GM18868 (cell line): ENCODE measurements at regions not wholly inside any gene's neighbourhood (a gene's known extent, or its start where the extent isn't known, plus 50 kb on each side); places are given as distances from the start of the nearest gene placed in this dataset.
"Not testable (repeated sequence)": the region's sequence is repeated elsewhere in the genome, so short reads cannot be mapped to it uniquely, and the experiment has no call there.

Source experiments
- ATAC-seq: cut with Tn5 transposase; IDR thresholded peaks from one replicate; pipeline ENCODE4 v1.9.1; 2021; ENCODE audit warnings: mild to moderate bottlenecking, moderate library complexity; ENCODE audit not compliant: unreplicated experiment

DNA sequence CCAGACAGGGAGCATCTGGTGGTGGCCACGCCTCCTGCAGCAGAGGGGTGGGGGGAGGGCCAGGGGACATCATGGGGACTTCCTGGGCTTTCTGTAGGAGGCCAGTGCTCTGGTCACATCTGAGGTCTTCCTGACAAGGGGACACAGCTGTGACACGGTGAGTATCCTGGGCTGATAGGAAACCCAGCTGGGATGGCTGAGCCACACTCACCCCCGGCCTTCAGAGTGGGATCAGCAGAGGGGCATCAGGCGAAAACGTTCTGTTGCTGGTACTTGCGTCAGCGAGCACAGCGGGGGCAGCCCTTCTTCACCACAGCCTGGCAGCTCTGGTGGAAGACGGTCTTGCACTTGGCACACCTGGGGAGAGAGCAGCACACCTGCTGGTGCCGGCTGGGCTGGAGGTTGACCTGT is 122.9 kb upstream of the SMURF2 start:
- no peak for ATAC-seq

DNA sequence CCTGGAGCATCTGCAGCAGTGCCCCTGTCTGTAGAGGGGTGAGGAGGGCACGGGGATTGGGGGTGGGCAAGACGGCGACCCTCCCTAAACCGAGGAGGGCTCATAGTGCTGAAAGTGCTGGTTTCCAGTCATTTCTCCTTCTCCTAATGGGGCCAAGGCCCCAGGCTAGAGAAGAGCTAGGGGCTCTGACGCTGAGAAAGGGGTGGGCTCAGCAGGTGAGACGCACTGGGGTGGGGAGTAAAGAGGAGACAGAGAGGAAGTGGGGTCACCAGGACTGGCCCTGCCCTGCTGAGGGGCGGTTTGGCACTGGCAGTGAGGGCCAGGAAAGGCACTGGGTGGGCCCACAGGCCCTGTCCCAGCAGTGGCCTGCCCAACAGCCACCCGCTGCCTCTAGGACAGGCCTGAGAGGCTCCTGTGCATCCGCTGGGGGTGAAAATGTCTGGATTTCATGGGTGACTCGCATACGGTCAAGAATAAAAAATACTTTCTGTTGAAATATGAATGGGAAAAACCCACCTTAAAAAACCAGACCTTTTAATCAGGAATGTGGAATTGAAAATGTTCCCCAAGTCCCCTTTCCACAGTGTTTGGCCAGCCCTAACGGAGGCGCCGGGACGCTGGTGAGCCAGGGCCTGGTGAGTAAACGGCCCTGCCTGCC is 122.4 kb upstream of the SMURF2 start:
- ATAC-seq: no peak

DNA sequence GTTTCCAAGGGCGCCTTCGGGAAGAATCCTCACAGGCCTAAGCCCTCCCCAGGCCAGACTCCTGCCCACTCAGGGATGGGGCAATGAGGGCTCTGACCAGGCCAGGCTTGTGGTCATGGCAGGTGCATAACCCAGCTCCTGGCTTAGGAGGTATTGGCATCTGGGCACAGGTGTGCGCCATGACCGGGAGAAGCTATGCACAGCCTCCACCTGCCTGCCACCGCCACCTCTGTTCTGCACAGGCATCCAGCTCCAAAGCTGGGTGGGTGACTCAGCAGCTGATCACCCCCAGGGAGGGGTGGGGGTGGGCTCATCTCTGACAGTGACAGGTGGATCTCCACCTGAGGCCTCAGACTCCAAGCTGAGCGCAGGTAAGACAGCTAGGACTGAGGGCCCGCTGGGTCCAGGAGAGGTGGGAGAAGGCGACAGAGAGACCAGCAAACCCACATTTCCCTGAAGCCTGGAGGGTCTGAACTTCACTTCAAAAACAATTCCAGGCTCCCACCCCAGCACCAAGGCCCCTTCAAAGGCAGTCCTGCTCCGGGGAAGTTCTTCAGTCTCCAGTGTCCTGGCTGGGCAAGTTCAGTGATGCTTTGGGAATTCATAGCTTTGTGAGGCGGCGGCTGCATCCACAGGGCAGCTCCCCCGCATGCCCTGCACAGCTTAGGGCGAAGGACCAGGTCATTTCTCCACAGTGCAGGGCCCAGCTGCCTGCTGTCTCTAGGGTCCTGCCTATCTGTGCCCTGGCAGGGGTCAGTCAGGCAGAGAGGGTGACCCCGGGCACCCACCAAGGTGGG is 121.6 kb upstream of the SMURF2 start:
- ATAC-seq: no peak

- ATAC-seq: no peak
Observed at GRCh38 chr17:64783031-64783461, 120.9 kb upstream of the SMURF2 start.

- ATAC-seq: no peak
Observed at GRCh38 chr17:64781810-64782555, 119.9 kb upstream of the SMURF2 start.

DNA sequence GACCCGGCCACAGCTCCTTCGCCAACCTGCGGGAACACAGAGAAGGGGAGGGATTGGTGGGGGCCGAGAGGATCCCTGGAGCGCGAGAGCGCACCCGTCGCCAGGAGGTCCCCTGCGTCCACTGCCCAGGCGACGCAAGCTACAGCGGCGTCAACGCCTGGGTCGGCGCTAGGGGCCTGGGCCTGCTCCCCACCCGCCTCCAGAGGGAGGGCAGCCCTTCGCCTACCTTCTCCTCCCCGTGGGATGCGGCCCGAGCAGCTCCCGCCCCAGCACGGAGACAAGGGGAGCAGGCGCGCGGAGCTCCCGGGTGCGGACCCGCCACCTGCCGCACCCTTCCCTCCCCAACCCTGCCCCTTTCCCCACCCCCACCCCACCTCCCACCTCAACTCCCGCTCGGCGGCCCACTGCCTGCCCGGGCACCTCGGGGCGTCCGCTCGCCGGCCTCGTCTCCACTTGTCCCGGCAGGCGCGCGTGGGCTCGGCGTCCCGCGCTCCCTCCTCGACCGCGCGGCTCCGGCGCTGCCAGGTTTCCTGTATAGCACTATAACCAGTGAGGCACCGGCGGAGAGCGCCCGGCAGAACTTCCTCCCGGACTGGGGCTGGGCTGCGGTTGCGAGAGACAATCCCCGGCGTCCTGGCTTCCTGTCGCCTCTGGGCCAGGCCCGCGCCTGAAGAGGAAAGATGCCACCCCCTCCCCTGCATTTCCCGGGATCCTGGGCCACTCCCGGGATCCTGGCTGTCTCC is 119.1 kb upstream of the SMURF2 start:
- ATAC-seq: no peak

GRCh38 chr17:64780096-64781013 is 118.2 kb upstream of the SMURF2 start:
- ATAC-seq: no peak

GRCh38 chr17:64779376-64780095 is 117.4 kb upstream of the SMURF2 start:
- ATAC-seq: no peak

DNA sequence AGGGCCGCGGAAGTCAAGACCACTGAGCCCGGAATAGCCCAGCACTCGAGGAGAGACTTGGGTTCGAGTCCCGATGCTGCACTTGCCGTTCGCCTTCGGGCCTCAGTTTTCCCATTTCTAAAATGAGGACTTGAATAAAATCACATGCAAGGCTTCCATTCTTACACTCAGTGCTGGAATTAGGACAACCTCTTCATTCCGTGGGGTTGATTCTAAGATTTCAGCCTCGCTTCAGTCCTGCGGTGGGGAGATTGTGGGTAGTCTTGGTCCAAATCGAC is 116.9 kb upstream of the SMURF2 start:
- not testable (repeated sequence) for ATAC-seq

- no peak for ATAC-seq
Observed at GRCh38 chr17:64778240-64779097, 116.4 kb upstream of the SMURF2 start.

- ATAC-seq: no peak
Observed at GRCh38 chr17:64777415-64778239, 115.5 kb upstream of the SMURF2 start.

DNA sequence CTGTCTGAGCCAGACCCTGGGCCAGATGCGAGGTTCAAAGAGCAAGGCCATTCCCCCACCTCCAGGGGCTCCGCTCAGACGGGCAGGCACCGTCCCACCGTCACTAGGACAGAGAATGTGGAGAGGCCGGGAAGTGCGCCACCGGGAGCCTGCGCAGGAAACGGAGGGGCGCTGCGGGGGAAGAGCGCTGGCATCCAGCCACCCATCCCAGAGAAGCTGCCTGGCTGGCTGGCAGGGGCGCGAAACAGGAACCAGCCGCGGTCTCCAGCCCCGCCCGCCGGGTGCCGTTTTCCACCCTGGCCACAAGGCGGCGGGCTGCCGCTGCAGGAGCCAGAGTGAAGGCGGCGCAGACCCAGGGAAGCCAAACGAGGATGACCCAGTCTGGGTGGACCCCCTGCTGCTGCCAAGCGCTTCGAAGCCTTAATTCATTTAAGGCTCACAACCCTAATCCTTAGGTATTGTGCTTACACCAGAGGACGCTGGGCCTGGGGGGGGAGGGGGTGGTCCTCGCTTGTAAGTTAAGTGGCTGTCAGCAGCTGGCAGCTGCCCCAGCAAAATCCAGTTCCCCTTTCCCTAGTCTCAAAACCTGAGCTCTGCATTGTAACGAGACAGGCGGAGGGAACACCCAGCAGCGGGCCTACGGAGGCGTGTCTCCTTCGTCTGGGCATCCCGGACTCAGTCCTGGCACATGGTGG is 114.8 kb upstream of the SMURF2 start:
- ATAC-seq: peak; percentile 50

DNA sequence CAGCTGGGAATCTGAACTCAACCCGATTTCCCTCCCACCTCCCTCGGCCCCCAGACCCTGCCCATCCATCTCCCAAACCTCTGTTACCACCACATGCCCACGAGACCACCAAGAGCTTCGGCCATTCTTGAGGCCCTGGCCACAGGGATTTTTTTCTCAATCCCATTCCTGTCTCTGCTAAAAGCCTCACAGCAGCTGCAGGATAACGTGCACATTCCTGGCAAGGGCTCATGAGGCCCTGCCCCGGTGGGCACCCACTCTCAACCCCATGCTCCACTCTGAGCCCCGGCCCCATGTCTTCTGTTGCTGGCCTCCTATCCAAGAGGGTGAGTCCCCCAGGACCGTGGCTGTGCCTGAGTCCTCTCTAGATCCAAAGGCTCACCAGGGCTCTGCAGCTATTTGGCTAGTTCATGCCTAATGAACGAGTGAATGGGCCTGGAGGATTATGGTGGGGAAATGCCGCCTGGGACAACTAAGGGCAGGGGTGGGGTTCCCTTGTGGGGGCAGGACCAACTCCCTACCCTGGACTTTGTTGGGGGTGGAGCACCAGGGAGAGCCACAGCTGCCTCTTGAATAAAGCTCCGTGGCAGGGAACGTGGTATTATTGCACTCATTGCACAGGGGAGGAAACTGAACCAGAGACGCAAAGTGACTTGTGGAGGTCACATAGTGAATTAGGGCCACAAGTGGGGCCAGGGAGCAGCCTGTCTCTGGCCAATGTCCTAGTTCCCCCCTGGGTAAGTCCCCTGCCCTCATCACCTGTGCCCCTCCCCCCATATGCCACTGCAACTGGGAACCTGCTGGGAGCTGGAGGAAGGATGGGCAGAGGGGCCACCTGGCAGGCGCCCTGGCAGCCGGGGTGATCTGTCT is 113.8 kb upstream of the SMURF2 start:
- no peak for ATAC-seq

GRCh38 chr17:64774888-64775540 is 112.9 kb upstream of the SMURF2 start:
- ATAC-seq: no peak

DNA sequence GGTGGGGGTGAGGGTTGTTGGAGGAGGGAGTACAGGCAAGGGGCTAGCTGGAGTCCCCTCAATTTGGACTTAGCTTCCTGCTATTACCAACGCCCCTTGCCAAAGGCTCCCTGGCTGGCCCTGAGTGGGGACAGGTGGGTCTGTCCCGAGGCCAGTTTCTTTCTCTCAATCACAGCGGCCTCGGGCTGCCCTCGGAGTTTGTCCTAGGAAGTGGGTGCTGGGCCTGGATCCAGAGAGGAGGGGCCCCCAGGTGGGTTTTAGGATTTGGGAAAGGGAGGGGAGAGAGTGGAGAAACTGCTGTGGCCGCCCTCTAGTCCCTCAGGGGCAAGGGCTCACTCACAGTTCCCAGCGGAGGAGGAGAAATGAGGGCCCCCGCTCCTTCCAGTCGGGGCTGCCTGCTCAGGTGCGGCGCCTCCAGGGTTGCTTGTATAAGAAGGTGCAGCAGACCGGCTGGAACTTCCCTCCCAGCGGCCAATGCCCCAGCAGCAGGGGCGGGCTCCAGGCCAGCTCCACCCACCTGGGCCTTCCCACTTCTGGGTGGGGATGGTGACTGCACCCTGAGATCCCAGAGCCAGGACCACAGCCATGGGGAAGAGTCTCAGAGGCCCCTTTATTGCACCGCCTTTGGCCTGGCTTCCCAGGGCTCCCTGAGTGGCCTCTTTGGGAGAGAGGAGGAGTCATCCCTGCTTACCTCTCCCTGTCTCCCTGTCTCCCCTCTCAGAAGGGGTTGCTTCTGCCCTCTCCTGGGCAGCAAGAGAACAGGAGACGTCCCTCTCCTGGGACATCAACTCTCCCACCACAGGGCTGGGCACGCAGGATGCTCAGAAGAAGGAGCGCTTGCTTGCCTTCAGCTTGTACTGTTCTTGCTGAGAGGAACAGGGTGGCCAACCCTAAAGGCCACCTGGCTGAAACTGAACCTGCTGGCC is 112.0 kb upstream of the SMURF2 start:
- no peak for ATAC-seq
